ENCODE measurements at regions not wholly inside any gene's neighbourhood (a gene's known extent, or its start where the extent isn't known, plus 50 kb on each side); places are given as distances from the start of the nearest gene placed in this dataset.

DNA sequence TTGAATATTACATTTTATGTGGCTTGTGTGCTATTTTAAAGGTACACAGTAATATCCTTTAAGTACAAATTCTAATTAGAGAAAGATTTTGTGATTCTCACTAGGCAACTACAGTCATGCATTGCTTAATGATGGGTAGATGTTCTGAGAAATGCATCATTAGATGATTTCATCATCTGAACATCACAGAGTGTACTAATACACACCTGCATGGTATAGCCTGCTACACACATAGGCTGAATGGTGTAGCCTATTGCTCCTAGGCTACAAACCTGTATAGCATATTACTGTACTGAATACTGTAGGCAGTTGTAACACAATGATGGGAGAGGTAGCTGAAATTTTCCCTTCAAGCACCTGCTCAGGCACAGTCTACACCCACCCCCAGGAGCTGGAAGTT is 217.4 kb upstream of the EOMES start:
- TF ChIP-seq ZNF274 (IDR thresholded peaks at IDR 0.05; ENCODE audit: borderline replicate concordance, low read depth, low read length): no peak
- TF ChIP-seq POLR2A (conservative IDR thresholded peaks at IDR 0.05): no peak
- no peak for TF ChIP-seq MYC (IDR thresholded peaks at IDR 0.05; ENCODE audit: low read depth, low read length)
- TF ChIP-seq MYC (CRISPR knock-in tag; IDR thresholded peaks at IDR 0.05; ENCODE audit: borderline replicate concordance, low read depth): no peak
- TF ChIP-seq ZNF561 (CRISPR knock-in tag; conservative IDR thresholded peaks at IDR 0.05): no peak
- no peak for TF ChIP-seq CREM (IDR thresholded peaks at IDR 0.05; ENCODE audit: low read depth)
- TF ChIP-seq, protein P1, sequence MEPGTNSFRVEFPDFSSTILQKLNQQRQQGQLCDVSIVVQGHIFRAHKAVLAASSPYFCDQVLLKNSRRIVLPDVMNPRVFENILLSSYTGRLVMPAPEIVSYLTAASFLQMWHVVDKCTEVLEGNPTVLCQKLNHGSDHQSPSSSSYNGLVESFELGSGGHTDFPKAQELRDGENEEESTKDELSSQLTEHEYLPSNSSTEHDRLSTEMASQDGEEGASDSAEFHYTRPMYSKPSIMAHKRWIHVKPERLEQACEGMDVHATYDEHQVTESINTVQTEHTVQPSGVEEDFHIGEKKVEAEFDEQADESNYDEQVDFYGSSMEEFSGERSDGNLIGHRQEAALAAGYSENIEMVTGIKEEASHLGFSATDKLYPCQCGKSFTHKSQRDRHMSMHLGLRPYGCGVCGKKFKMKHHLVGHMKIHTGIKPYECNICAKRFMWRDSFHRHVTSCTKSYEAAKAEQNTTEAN (CRISPR knock-in tag; IDR thresholded peaks at IDR 0.05): no peak
- TF ChIP-seq CAMTA2 (CRISPR knock-in tag; conservative IDR thresholded peaks at IDR 0.05): no peak
- no peak for TF ChIP-seq RAD21 (CRISPR knock-in tag; conservative IDR thresholded peaks at IDR 0.05 in 1 of 2, IDR thresholded peaks at IDR 0.05 in 1 of 2)
- no peak for TF ChIP-seq ZNF217 (CRISPR knock-in tag; IDR thresholded peaks at IDR 0.05)
- no peak for TF ChIP-seq RAD51 (IDR thresholded peaks at IDR 0.05; ENCODE audit: borderline replicate concordance, low read depth)
- TF ChIP-seq, protein P2, sequence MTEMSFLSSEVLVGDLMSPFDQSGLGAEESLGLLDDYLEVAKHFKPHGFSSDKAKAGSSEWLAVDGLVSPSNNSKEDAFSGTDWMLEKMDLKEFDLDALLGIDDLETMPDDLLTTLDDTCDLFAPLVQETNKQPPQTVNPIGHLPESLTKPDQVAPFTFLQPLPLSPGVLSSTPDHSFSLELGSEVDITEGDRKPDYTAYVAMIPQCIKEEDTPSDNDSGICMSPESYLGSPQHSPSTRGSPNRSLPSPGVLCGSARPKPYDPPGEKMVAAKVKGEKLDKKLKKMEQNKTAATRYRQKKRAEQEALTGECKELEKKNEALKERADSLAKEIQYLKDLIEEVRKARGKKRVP (CRISPR knock-in tag; IDR thresholded peaks at IDR 0.05): no peak
- TF ChIP-seq FOXM1 (IDR thresholded peaks at IDR 0.05; ENCODE audit: low read depth): no peak
- TF ChIP-seq FOXM1 (CRISPR knock-in tag; IDR thresholded peaks at IDR 0.05; ENCODE audit: low read depth): no peak

Measured in K562 (cell line).